ENCODE measurements at regions not wholly inside any gene's neighbourhood (a gene's known extent, or its start where the extent isn't known, plus 50 kb on each side); places are given as distances from the start of the nearest gene placed in this dataset.

DNA sequence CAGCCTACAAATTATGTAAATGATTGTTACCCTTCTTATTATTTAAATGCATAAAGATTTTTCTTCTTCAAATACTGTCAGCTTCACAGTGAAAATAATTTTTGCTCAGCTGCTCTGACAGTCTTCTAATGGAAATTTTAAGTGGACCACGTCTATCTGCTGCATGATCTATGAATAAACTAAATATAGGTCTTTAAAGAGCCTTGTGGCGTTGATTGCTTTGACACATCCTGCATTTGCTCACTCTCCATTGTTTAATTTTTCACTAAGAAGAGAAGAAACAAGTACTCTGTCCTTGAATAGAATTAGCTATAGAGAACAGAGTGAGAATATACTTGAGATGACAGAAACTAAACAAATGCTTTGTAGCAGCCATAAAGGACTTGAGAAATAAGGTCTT is 826.1 kb downstream of the MRPL39 start:
- H3K4me1 Mint-ChIP-seq (ENCODE audit: low read depth) = no peaks in the 10 kb centered on the region
- ATAC-seq (replicated peaks in 1 of 2) = no peak
- H3K9me3 Mint-ChIP-seq = no peaks in the 10 kb centered on the region
- no peaks in the 10 kb centered on the region for H3K36me3 Mint-ChIP-seq (ENCODE audit: insufficient read depth in 2 of 2)
- H3K4me3 Mint-ChIP-seq = no peak overlapping the region
- no peak overlapping the region for H3K27ac Mint-ChIP-seq
- no peak for DNase-seq
- no peaks in the 10 kb centered on the region for H3K27me3 Mint-ChIP-seq (ENCODE audit: low read depth)

GRCh38 chr21:24759348-24760075 is 847.8 kb downstream of the MRPL39 start:
- Mint-ChIP-seq H3K27me3 (ENCODE audit: low read depth) (no peaks in the 10 kb centered on the region), H3K27ac (no peak overlapping the region), H3K4me3 (no peak overlapping the region), H3K36me3 (ENCODE audit: insufficient read depth in 2 of 2) (no peaks in the 10 kb centered on the region), H3K9me3 (no peaks in the 10 kb centered on the region), H3K4me1 (ENCODE audit: low read depth) (no peaks in the 10 kb centered on the region)
- ATAC-seq (replicated peaks in 1 of 2) = no peak
- no peak for DNase-seq

- Mint-ChIP-seq H3K36me3 (ENCODE audit: insufficient read depth in 2 of 2) (no peaks in the 10 kb centered on the region), H3K27me3 (ENCODE audit: low read depth) (no peaks in the 10 kb centered on the region), H3K4me3 (no peak overlapping the region), H3K4me1 (ENCODE audit: low read depth) (no peaks in the 10 kb centered on the region), H3K9me3 (peaks cover 1 to 2% of the 10 kb centered on the region in 2 donors), H3K27ac (no peak overlapping the region)
- ATAC-seq (replicated peaks in 1 of 2) = no peak
- DNase-seq = no peak
Measured at GRCh38 chr21:24738063-24738462, 869.2 kb downstream of the MRPL39 start.

DNA sequence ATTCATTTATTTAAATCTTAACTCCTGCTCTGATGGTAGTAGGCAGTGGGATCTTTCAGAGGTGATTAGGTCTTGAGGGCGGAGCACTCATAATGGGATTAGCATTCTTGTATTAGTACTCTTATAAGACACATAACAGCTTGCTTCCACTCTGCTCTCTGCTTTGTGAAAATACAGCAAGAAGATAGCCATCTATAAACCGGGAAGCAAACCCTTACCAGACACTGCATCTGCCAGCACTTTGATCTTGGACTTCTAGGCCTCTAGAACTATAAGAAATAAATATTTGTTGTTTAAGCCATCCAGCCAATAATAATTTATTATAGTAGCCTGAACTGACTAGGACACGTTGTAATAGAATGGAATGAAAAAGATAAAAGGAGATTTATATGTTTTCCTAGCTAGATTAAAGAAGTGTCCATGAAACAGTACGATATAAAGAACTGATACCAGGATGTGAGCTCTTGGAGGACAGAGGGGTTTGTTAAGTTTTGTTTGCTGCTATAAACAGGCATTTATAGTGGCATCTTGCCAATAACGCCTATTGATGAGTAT is 869.9 kb downstream of the MRPL39 start:
- no peak for ATAC-seq (replicated peaks in 1 of 2)
- Mint-ChIP-seq H3K9me3 (no peaks in the 10 kb centered on the region), H3K27me3 (ENCODE audit: low read depth) (no peaks in the 10 kb centered on the region), H3K4me1 (ENCODE audit: low read depth) (no peaks in the 10 kb centered on the region), H3K27ac (no peak overlapping the region), H3K36me3 (ENCODE audit: insufficient read depth in 2 of 2) (no peaks in the 10 kb centered on the region), H3K4me3 (no peak overlapping the region)
- no peak for DNase-seq

DNA sequence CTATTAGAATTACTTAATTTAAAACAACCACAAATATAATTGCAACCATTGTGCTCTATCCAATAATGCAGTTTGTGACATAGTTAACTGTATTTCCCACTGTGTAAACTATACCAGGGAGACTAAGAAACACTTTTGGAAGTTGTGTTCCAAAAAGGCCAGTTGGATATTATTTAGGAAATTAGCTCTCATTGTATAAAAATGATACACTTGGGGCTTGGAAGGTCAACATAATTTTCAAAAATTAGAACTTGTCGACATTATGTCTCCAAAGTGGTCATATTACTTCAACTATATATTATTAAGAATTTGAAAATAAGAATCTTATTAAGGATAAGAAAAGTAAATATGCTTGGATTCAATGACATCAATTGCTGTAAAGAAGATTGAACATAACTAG is 876.6 kb downstream of the MRPL39 start:
- Mint-ChIP-seq H3K36me3 (ENCODE audit: insufficient read depth in 2 of 2) (no peaks in the 10 kb centered on the region), H3K4me1 (ENCODE audit: low read depth) (no peaks in the 10 kb centered on the region), H3K27ac (no peak overlapping the region), H3K4me3 (no peak overlapping the region), H3K9me3 (no peaks in the 10 kb centered on the region), H3K27me3 (ENCODE audit: low read depth) (no peaks in the 10 kb centered on the region)
- ATAC-seq (replicated peaks in 1 of 2) = no peak
- no peak for DNase-seq

DNA sequence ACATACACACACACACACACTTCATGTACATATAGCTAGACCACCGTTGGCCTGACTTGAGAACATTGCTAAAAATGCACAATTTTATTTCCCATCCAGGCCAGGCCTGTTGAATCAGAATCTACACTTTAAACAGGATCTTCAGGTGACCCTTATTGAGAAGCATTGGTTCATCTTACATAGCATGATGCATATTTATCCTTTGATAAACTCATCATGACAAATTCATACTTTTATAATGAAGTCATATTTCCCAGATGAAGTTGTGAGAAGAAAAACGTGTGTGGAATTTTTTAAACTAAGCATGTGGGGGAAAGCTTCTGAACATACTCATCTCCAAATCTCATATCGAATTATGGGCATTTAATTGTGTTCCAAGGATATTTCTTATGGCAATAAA is 877.7 kb downstream of the MRPL39 start:
- Mint-ChIP-seq H3K9me3 (no peaks in the 10 kb centered on the region), H3K4me3 (no peak overlapping the region)
- no peak for ATAC-seq (replicated peaks in 1 of 2)

DNA sequence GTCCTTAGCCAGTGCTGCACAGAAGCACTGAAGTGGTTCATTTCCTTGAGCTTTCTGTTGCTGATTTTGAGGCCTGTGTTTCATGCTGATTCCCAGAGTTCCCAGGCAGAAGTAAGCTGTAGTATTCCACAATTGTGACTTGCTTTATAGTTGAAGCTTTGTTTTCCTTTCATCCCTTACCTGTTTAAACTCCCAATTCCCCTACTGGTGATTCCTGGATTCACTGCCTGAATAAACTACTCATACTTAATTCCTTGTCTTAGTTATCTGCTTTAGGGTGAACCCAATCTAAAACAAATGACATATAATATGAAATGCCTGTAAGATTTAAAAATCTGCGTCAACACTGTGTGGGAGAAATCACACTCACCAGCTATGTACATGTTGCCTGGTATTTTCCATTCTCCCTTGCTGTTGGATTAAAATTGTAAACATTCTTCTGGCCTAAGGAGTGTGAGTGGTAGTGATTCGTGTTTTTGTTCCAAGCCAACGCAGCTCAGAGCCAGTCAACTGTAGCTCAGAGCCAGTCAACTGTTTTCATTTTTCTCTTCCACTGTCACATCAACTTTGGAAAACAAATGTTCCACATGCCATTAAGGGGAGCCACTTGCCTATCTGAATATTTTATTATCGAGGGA is 879.4 kb downstream of the MRPL39 start:
- H3K36me3 Mint-ChIP-seq (ENCODE audit: insufficient read depth in 2 of 2) = no peaks in the 10 kb centered on the region
- H3K4me1 Mint-ChIP-seq (ENCODE audit: low read depth) = no peaks in the 10 kb centered on the region

More for the DNA sequence above, 877.7 kb downstream of the MRPL39 start:
- Mint-ChIP-seq H3K4me1 (ENCODE audit: low read depth) (no peaks in the 10 kb centered on the region), H3K36me3 (ENCODE audit: insufficient read depth in 2 of 2) (no peaks in the 10 kb centered on the region), H3K27ac (no peak overlapping the region), H3K27me3 (ENCODE audit: low read depth) (no peaks in the 10 kb centered on the region)
- no peak for DNase-seq

DNA sequence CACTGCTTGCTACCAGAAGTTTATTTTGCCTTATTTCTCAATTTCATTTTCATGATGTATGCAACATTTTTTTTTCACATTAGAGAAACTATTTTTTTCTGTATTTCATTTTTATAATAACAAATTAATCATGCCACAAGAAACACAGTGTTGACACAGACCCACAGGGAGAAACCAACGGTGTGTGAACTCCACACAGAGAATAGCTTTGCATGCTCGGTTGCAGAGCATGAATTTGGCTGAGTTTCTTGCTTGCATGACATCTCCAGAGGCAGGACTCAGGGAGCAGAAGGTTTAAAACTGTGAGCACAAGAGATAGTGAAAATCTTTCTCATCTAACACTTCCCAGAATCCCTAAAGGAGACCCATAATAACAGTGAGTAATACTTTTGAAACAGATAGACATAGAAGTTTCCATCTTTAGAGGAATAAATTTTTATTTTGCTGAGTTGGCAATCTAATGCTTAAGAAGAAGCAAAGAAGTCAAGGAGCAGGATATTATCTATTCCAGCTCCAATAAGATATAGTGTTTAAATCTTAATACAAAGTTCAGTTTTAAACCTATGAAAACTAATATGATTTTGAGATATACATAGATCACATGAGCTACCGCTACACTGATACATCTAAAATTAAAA is 890.9 kb downstream of the MRPL39 start:
- Mint-ChIP-seq H3K4me3 (no peak overlapping the region), H3K36me3 (ENCODE audit: insufficient read depth in 2 of 2) (no peaks in the 10 kb centered on the region), H3K4me1 (ENCODE audit: low read depth) (no peaks in the 10 kb centered on the region), H3K27ac (no peak overlapping the region), H3K27me3 (ENCODE audit: low read depth) (no peaks in the 10 kb centered on the region), H3K9me3 (no peaks in the 10 kb centered on the region)
- ATAC-seq (replicated peaks in 1 of 2) (no peak), DNase-seq (no peak)

More for the DNA sequence above, 879.4 kb downstream of the MRPL39 start:
- DNase-seq (no peak), ATAC-seq (replicated peaks in 1 of 2) (no peak)
- Mint-ChIP-seq H3K27ac (no peak overlapping the region), H3K27me3 (ENCODE audit: low read depth) (no peaks in the 10 kb centered on the region), H3K4me3 (no peak overlapping the region), H3K9me3 (no peaks in the 10 kb centered on the region)

GRCh38 chr21:24714646-24715200 is 892.6 kb downstream of the MRPL39 start:
- H3K27ac Mint-ChIP-seq = no peak overlapping the region
- DNase-seq (no peak), ATAC-seq (replicated peaks in 1 of 2) (no peak)
- H3K4me1 Mint-ChIP-seq (ENCODE audit: low read depth) = no peaks in the 10 kb centered on the region
- no peak overlapping the region for H3K4me3 Mint-ChIP-seq
- H3K27me3 Mint-ChIP-seq (ENCODE audit: low read depth) = no peaks in the 10 kb centered on the region
- no peaks in the 10 kb centered on the region for H3K36me3 Mint-ChIP-seq (ENCODE audit: insufficient read depth in 2 of 2)
- no peaks in the 10 kb centered on the region for H3K9me3 Mint-ChIP-seq

- no peak for ATAC-seq (replicated peaks in 1 of 2)
- no peak overlapping the region for H3K27ac Mint-ChIP-seq
- no peaks in the 10 kb centered on the region for H3K9me3 Mint-ChIP-seq
- H3K4me1 Mint-ChIP-seq (ENCODE audit: low read depth) = no peaks in the 10 kb centered on the region
- no peak overlapping the region for H3K4me3 Mint-ChIP-seq
- H3K36me3 Mint-ChIP-seq (ENCODE audit: insufficient read depth in 2 of 2) = no peaks in the 10 kb centered on the region
- no peaks in the 10 kb centered on the region for H3K27me3 Mint-ChIP-seq (ENCODE audit: low read depth)
- DNase-seq = no peak
Measured at GRCh38 chr21:24705201-24705600, 902.1 kb downstream of the MRPL39 start.

GRCh38 chr21:24693779-24694178 is 913.5 kb downstream of the MRPL39 start:
- Mint-ChIP-seq H3K9me3 (peaks cover 2% of the 10 kb centered on the region in 2 donors), H3K4me3 (no peak overlapping the region), H3K27ac (no peak overlapping the region), H3K4me1 (ENCODE audit: low read depth) (no peaks in the 10 kb centered on the region), H3K36me3 (ENCODE audit: insufficient read depth in 2 of 2) (no peaks in the 10 kb centered on the region), H3K27me3 (ENCODE audit: low read depth) (no peaks in the 10 kb centered on the region)
- no peak for ATAC-seq (replicated peaks in 1 of 2)
- DNase-seq = no peak

GRCh38 chr21:24681456-24681855 is 925.8 kb downstream of the MRPL39 start:
- H3K36me3 Mint-ChIP-seq (ENCODE audit: insufficient read depth in 2 of 2) = no peaks in the 10 kb centered on the region
- H3K27ac Mint-ChIP-seq = no peak overlapping the region
- ATAC-seq (replicated peaks in 1 of 2) (no peak), DNase-seq (no peak)
- no peak overlapping the region for H3K4me3 Mint-ChIP-seq
- no peaks in the 10 kb centered on the region for H3K4me1 Mint-ChIP-seq (ENCODE audit: low read depth)
- H3K27me3 Mint-ChIP-seq (ENCODE audit: low read depth) = no peaks in the 10 kb centered on the region
- no peaks in the 10 kb centered on the region for H3K9me3 Mint-ChIP-seq

DNA sequence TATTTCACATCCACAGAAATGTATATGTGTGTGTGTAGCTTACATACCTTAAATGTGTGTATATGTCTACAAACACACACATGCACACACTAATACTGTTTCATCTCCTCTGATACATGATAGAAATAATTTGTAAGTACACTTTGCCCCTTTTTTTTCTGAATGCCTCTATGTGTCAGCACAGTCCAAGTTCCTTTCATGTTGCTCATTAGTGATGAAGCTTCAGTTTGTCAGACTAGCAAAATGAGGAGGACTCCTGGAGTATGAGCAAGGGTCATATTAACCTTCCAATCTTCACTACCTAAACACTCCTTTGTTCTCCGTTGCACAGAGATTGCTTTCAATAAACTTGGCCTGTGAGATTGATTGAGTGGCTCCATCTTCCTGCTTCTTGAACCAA is 935.4 kb downstream of the MRPL39 start:
- H3K4me3 Mint-ChIP-seq = no peak overlapping the region
- no peak for DNase-seq

More for the DNA sequence above, 935.4 kb downstream of the MRPL39 start:
- Mint-ChIP-seq H3K4me1 (ENCODE audit: low read depth) (no peaks in the 10 kb centered on the region), H3K36me3 (ENCODE audit: insufficient read depth in 2 of 2) (no peaks in the 10 kb centered on the region), H3K27ac (no peak overlapping the region), H3K9me3 (no peaks in the 10 kb centered on the region), H3K27me3 (ENCODE audit: low read depth) (no peaks in the 10 kb centered on the region)
- ATAC-seq (replicated peaks in 1 of 2) = no peak

All from activated T-cell treated with anti-CD3 and anti-CD28 coated beads, Interleukin-2, amount 50 U/mL, for 72 hours (primary cell).